Fibroblast of the aortic adventitia (primary cell): ENCODE measurements at regions not wholly inside any gene's neighbourhood (a gene's known extent, or its start where the extent isn't known, plus 50 kb on each side); places are given as distances from the start of the nearest gene placed in this dataset.

Source experiments
- DNase-seq: peaks from one replicate; pipeline ENCODE4 v3.0.0-alpha.2; 2010; ENCODE audit warnings: low read depth
- H3K4me3 ChIP-seq: 2 replicates; pipeline ENCODE4 v1.5.1; 2011; ENCODE audit warnings: low read depth, mild to moderate bottlenecking, control low read depth, low read length, moderate library complexity
- TF ChIP-seq, protein P1 (sequence below): IDR thresholded peaks from 2 replicates; pipeline ENCODE4 v1.5.1; 2011; ENCODE audit warnings: mild to moderate bottlenecking, low read length, control low read depth, inconsistent platforms; ENCODE audit not compliant: insufficient read depth

DNA sequence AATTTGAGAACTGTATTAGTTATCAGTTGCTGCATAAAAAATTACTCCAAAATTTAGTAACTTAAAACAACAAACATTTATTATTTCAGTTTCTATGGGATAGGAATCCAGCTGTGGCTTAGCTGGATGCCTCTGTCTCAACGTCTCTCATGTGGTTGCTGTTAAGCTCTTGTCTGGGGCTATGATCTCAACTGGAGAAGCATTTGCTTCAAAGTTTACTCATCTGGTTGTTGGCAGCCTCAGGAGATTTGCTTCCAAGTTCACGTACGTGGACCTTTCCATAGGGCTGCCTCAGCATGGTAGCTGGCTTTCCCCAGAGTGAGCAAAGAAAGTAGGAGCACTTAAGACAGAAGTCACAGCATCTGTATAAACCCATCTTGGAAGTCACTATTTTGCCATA is 144.9 kb upstream of the SESN3 start:
- peak; percentile 95 for DNase-seq
- no peak overlapping the region for H3K4me3 ChIP-seq
- TF ChIP-seq, protein P1, sequence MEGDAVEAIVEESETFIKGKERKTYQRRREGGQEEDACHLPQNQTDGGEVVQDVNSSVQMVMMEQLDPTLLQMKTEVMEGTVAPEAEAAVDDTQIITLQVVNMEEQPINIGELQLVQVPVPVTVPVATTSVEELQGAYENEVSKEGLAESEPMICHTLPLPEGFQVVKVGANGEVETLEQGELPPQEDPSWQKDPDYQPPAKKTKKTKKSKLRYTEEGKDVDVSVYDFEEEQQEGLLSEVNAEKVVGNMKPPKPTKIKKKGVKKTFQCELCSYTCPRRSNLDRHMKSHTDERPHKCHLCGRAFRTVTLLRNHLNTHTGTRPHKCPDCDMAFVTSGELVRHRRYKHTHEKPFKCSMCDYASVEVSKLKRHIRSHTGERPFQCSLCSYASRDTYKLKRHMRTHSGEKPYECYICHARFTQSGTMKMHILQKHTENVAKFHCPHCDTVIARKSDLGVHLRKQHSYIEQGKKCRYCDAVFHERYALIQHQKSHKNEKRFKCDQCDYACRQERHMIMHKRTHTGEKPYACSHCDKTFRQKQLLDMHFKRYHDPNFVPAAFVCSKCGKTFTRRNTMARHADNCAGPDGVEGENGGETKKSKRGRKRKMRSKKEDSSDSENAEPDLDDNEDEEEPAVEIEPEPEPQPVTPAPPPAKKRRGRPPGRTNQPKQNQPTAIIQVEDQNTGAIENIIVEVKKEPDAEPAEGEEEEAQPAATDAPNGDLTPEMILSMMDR = no peak

GRCh38 chr11:95375451-95375850 is 144.4 kb upstream of the SESN3 start:
- H3K4me3 ChIP-seq = no peak overlapping the region
- TF ChIP-seq, protein P1 = no peak
- DNase-seq = no peak

- TF ChIP-seq, protein P1 = no peak
- no peak for DNase-seq
- H3K4me3 ChIP-seq = no peak overlapping the region
Observed at GRCh38 chr11:95374105-95374504, 143.1 kb upstream of the SESN3 start.

GRCh38 chr11:95373241-95373640 is 142.2 kb upstream of the SESN3 start:
- DNase-seq = no peak
- no peak overlapping the region for H3K4me3 ChIP-seq
- TF ChIP-seq, protein P1 = no peak

DNA sequence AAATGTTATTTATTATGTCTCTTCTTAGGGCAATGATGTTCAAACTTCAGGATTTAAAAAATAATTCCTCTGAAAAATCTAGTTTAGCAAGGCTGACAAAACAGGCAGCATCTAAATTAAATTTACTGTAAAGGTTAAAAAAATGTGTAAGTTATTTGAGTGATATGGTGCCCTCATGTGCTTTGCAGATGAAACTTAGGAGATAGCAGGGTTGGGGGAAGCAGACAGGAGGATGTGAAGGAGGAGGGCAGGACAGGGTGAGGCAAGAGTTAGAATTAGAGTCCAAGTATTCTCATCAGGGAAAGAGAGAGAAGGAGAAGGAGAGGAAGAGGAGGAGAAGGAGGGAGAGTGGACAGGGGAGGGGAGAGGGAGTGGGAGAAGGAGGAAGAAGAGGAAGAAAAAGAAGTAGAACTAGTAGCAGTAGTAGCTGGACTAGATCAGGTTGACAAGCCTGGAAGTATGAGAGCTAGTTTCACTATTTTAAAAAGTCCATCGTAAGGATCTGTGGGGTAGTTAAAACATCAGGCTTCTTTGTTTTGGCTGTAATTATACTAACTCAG is 141.2 kb upstream of the SESN3 start:
- DNase-seq = no peak
- TF ChIP-seq, protein P1 = no peak
- no peak overlapping the region for H3K4me3 ChIP-seq

DNA sequence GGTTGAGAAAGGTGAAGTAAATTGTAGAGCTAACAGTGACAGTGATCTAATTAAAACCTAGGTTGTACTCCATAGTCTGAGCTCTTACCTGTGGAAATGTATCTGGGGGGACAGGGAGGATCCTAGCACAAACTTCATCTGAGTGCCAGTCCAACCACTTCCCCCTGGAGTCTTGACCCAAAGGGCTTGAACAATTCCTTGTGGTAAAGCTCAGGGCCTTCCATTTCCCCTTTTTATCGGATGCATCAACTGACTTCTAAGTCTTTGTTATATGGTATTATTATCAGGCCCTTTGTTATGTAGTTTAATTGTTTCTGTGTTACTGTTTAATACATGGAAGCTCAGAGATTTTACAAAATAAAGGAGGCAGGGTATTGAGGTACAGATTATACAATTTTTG is 140.2 kb upstream of the SESN3 start:
- TF ChIP-seq, protein P1 = no peak
- no peak for DNase-seq
- no peak overlapping the region for H3K4me3 ChIP-seq

DNA sequence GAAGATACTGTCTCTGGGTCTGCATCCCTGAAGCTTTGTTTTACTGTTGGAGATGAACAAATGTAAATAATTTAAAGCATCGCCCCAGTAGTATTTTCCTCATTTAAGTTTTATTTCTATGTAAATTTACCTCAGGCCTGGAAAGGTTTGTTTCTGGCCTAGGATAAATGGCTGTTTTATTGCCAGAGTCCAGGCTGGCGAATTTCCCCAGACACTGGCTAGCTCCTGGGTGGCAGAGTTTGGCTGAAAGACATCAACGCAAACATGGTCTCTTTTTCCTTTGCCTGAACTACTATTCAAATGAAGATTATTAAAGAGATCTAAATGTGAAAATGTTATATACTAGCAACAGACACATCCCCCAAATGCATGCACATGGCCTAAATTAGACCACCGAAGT is 136.7 kb upstream of the SESN3 start:
- H3K4me3 ChIP-seq = no peak overlapping the region
- TF ChIP-seq, protein P1 = no peak
- DNase-seq = no peak
